HepG2 (cell line): ENCODE measurements at regions not wholly inside any gene's neighbourhood (a gene's known extent, or its start where the extent isn't known, plus 50 kb on each side); places are given as distances from the start of the nearest gene placed in this dataset.

Experiments used
- HOXA9 ChIP-seq: sonication (generic); formaldehyde crosslinking; IDR thresholded peaks from 2 replicates; pipeline ENCODE4 v1.8.1; 2022; ENCODE audit warnings: missing genetic modification reagents, mild to moderate bottlenecking, moderate library complexity, borderline replicate concordance
- NCOA1 ChIP-seq: sonication (generic); formaldehyde crosslinking; IDR thresholded peaks from 2 replicates; pipeline ENCODE4 v1.9.0; 2021; ENCODE audit warnings: missing genetic modification reagents
- TARDBP ChIP-seq: sonication (generic); formaldehyde crosslinking; IDR thresholded peaks from 2 replicates; pipeline ENCODE4 v1.8.0; 2022; ENCODE audit warnings: mild to moderate bottlenecking, missing genetic modification reagents
- YY1 ChIP-seq: IDR thresholded peaks from 2 replicates; pipeline ENCODE4 v1.6.1; 2011; ENCODE audit warnings: low read length, low read depth, moderate library complexity, mild to moderate bottlenecking; ENCODE audit not compliant: insufficient read depth, insufficient replicate concordance
- ZNF143 ChIP-seq: sonication (generic); formaldehyde crosslinking; IDR thresholded peaks from 2 replicates; pipeline ENCODE4 v1.4.0; 2020; ENCODE audit warnings: missing genetic modification reagents
- ZNF558 ChIP-seq: sonication (generic); formaldehyde crosslinking; IDR thresholded peaks from 2 replicates; pipeline ENCODE4 v1.9.0; 2022; ENCODE audit warnings: mild to moderate bottlenecking, missing genetic modification reagents, borderline replicate concordance
- ZNF577 ChIP-seq: sonication (generic); formaldehyde crosslinking; IDR thresholded peaks from 2 replicates; pipeline ENCODE4 v1.4.0; 2020; ENCODE audit warnings: mild to moderate bottlenecking, low read depth, missing genetic modification reagents, borderline replicate concordance

DNA sequence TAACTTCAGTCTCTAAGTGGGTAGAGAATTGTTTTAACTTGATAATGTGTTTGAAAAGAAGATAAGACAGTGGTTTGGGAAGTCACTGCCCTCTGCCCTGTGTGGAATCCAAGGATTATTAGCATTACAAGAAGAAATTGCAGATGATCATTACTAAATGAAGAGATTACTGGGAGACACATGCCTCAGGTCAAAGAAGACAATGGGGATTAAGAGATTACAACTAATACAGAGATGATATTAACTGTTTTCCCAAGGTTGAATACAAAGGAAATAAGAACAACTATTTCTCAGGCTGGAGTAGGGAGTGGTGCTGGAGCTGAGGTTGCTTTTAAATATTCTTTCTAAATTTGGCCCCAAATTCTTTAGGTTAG, 166.0 kb downstream of the TRMT11 start:
- TF ChIP-seq YY1 = no peak
- TF ChIP-seq ZNF143 = no peak
- TF ChIP-seq NCOA1 (CRISPR knock-in tag) = no peak
- TF ChIP-seq ZNF577 (CRISPR knock-in tag) = no peak
- no peak for TF ChIP-seq HOXA9
- no peak for TF ChIP-seq TARDBP (CRISPR knock-in tag)
- TF ChIP-seq ZNF558 (CRISPR knock-in tag) = no peak
